MM.1S (cell line): ENCODE measurements at regions not wholly inside any gene's neighbourhood (a gene's known extent, or its start where the extent isn't known, plus 50 kb on each side); places are given as distances from the start of the nearest gene placed in this dataset.

Experiments
- DNase-seq: peaks from one replicate; pipeline ENCODE4 v3.0.0-alpha.2; 2015
- H2AFZ ChIP-seq: fragments of 300-600 bp; sonication (generic); 2 replicates; pipeline ENCODE4 v1.6.0; 2016; ENCODE audit warnings: antibody characterized with exemption, low read length
- H3F3A ChIP-seq: fragments of 300-600 bp; sonication (generic); 2 replicates; pipeline ENCODE4 v1.6.1; 2016; ENCODE audit warnings: mild to moderate bottlenecking, antibody characterized with exemption, low read length, moderate library complexity, mixed read lengths; ENCODE audit not compliant: insufficient read depth
- H3K27ac ChIP-seq: fragments of 300-600 bp; sonication (generic); 2 replicates; pipeline ENCODE4 v1.5.1; 2016; ENCODE audit warnings: mild to moderate bottlenecking, low read length
- H3K27me3 ChIP-seq: fragments of 300-600 bp; sonication (generic); replicated peaks from 2 replicates; pipeline ENCODE4 v1.6.0; 2016; ENCODE audit warnings: low read length; ENCODE audit not compliant: insufficient read depth
- H3K36me3 ChIP-seq: fragments of 300-600 bp; sonication (generic); replicated peaks from 2 replicates; pipeline ENCODE4 v1.6.1; 2016; ENCODE audit warnings: mild to moderate bottlenecking, low read length, mixed read lengths; ENCODE audit not compliant: insufficient read depth
- H3K4me1 ChIP-seq: fragments of 300-600 bp; sonication (generic); 2 replicates; pipeline ENCODE4 v1.6.1; 2016; ENCODE audit warnings: low read length, mixed read lengths
- H3K4me2 ChIP-seq: fragments of 300-600 bp; sonication (generic); 2 replicates; pipeline ENCODE4 v1.6.0; 2016; ENCODE audit warnings: low read depth, low read length
- H3K4me3 ChIP-seq: fragments of 300-600 bp; sonication (generic); 2 replicates; pipeline ENCODE4 v1.5.1; 2016; ENCODE audit warnings: low read length, mixed read lengths
- H3K79me2 ChIP-seq: fragments of 300-600 bp; sonication (generic); 2 replicates; pipeline ENCODE4 v1.6.1; 2016; ENCODE audit warnings: mixed run types, low read length, mixed read lengths
- H3K9ac ChIP-seq: fragments of 300-600 bp; sonication (generic); 2 replicates; pipeline ENCODE4 v1.6.1; 2016; ENCODE audit warnings: low read length, mixed read lengths
- H3K9me2 ChIP-seq: fragments of 300-600 bp; sonication (generic); replicated peaks from 2 replicates; pipeline ENCODE4 v1.6.1; 2016; ENCODE audit warnings: mild to moderate bottlenecking, low read length, mixed read lengths; ENCODE audit not compliant: insufficient read depth
- H3K9me3 ChIP-seq: fragments of 300-600 bp; sonication (generic); replicated peaks from 2 replicates; pipeline ENCODE4 v1.6.1; 2016; ENCODE audit warnings: mild to moderate bottlenecking, low read length, mixed read lengths; ENCODE audit not compliant: insufficient read depth
- H4K20me1 ChIP-seq: fragments of 300-600 bp; sonication (generic); 2 replicates; pipeline ENCODE4 v1.6.1; 2016; ENCODE audit warnings: mild to moderate bottlenecking, low read length, moderate library complexity, mixed read lengths; ENCODE audit not compliant: insufficient read depth
- CTCF ChIP-seq: fragments of 300-600 bp; sonication (generic); IDR thresholded peaks from 2 replicates; pipeline ENCODE4 v1.5.1; 2016; ENCODE audit warnings: antibody characterized with exemption, low read length, mixed read lengths
- EZH2 ChIP-seq: fragments of 300-600 bp; sonication (generic); optimal IDR thresholded peaks from 2 replicates; pipeline ENCODE3; 2017; ENCODE audit warnings: low read depth, mild to moderate bottlenecking, antibody characterized with exemption, low read length, mixed read lengths
- EZH2phosphoT487 ChIP-seq: fragments of 300-600 bp; sonication (generic); IDR thresholded peaks from 2 replicates; pipeline ENCODE4 v1.6.1; 2018; ENCODE audit warnings: antibody characterized with exemption, low read length

DNA sequence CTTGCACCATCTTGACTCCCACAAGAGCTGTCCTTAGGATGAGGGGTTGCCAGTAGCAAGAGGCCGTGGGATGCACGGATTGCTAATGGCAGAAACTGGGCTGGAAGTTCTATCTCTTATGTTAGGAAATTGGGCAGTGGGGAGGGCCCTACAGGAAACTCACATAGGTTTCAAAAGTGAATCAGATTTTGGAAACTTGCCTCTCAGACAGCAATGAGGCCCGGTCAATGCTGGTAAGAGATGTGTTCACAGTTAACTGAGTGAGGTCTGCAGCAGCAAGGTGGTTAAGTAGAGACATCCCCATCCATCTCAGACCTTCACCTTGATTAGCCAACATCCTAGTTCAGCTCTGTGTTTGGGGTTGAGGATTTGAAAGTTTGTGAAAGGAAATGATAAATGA is 164.7 kb downstream of the ABCA8 start:
- no peak overlapping the region for H3K9ac ChIP-seq
- no peaks in the 10 kb centered on the region for H3K79me2 ChIP-seq
- H3K36me3 ChIP-seq, result no peaks in the 10 kb centered on the region
- H3K4me1 ChIP-seq, result no peaks in the 10 kb centered on the region
- no peak overlapping the region for H3K4me2 ChIP-seq
- no peaks in the 10 kb centered on the region for H3K9me2 ChIP-seq
- no peak overlapping the region for H3K4me3 ChIP-seq
- no peaks in the 10 kb centered on the region for H4K20me1 ChIP-seq
- H3K27ac ChIP-seq, result no peak overlapping the region
- H3K27me3 ChIP-seq, result no peaks in the 10 kb centered on the region
- no peaks in the 10 kb centered on the region for H3K9me3 ChIP-seq
- no peak overlapping the region for H2AFZ ChIP-seq
- no peak for DNase-seq
- H3F3A ChIP-seq, result no peaks in the 10 kb centered on the region
- no peak for TF ChIP-seq CTCF
- no peak for TF ChIP-seq EZH2
- TF ChIP-seq EZH2phosphoT487, result no peak

- H3K27ac ChIP-seq, result no peak overlapping the region
- H3F3A ChIP-seq, result no peaks in the 10 kb centered on the region
- no peaks in the 10 kb centered on the region for H3K36me3 ChIP-seq
- no peak for DNase-seq
- H3K79me2 ChIP-seq, result no peaks in the 10 kb centered on the region
- H4K20me1 ChIP-seq, result no peaks in the 10 kb centered on the region
- no peak overlapping the region for H3K4me3 ChIP-seq
- TF ChIP-seq EZH2 (no peak), CTCF (no peak), EZH2phosphoT487 (no peak)
- no peaks in the 10 kb centered on the region for H3K9me3 ChIP-seq
- H3K4me1 ChIP-seq, result no peaks in the 10 kb centered on the region
- no peaks in the 10 kb centered on the region for H3K9me2 ChIP-seq
- H3K4me2 ChIP-seq, result no peak overlapping the region
- H2AFZ ChIP-seq, result no peak overlapping the region
- H3K9ac ChIP-seq, result no peak overlapping the region
- no peaks in the 10 kb centered on the region for H3K27me3 ChIP-seq
These were observed 165.8 kb downstream of the ABCA8 start for GRCh38 chr17:68789203-68789962.

GRCh38 chr17:68785565-68786486 is 169.4 kb downstream of the ABCA8 start:
- no peaks in the 10 kb centered on the region for H3K4me1 ChIP-seq
- H2AFZ ChIP-seq, result no peak overlapping the region
- no peaks in the 10 kb centered on the region for H3K27me3 ChIP-seq
- H3K79me2 ChIP-seq, result no peaks in the 10 kb centered on the region
- no peak overlapping the region for H3K4me2 ChIP-seq
- no peak overlapping the region for H3K9ac ChIP-seq
- no peak for TF ChIP-seq EZH2
- TF ChIP-seq EZH2phosphoT487, result no peak
- no peak for TF ChIP-seq CTCF
- H3K36me3 ChIP-seq, result no peaks in the 10 kb centered on the region
- H3K9me3 ChIP-seq, result no peaks in the 10 kb centered on the region
- H3K4me3 ChIP-seq, result no peak overlapping the region
- no peak for DNase-seq
- H3K27ac ChIP-seq, result no peak overlapping the region
- no peaks in the 10 kb centered on the region for H3K9me2 ChIP-seq
- H4K20me1 ChIP-seq, result no peaks in the 10 kb centered on the region
- H3F3A ChIP-seq, result no peaks in the 10 kb centered on the region
